HG03135 (cell line): ENCODE measurements at regions not wholly inside any gene's neighbourhood (a gene's known extent, or its start where the extent isn't known, plus 50 kb on each side); places are given as distances from the start of the nearest gene placed in this dataset.
"Not testable (repeated sequence)": the region's sequence is repeated elsewhere in the genome, so short reads cannot be mapped to it uniquely, and the experiment has no call there.

Source experiments
- ATAC-seq: cut with Tn5 transposase; IDR thresholded peaks from one replicate; pipeline ENCODE4 v1.9.1; 2021; ENCODE audit warnings: mild to moderate bottlenecking, moderate library complexity; ENCODE audit not compliant: unreplicated experiment

- ATAC-seq = not testable (repeated sequence)
These were observed 283.4 kb upstream of the NBPF12 start for GRCh38 chr1:146654763-146655162.

- not testable (repeated sequence) for ATAC-seq
These were observed 292.0 kb upstream of the NBPF12 start for GRCh38 chr1:146645978-146646604.

- not testable (repeated sequence) for ATAC-seq
These were observed 296.6 kb upstream of the NBPF12 start for GRCh38 chr1:146641534-146641933.

GRCh38 chr1:146640671-146641070 lies 297.5 kb upstream of the NBPF12 start:
- not testable (repeated sequence) for ATAC-seq

GRCh38 chr1:146630302-146630701 lies 307.8 kb upstream of the NBPF12 start:
- ATAC-seq = not testable (repeated sequence)

GRCh38 chr1:146618582-146618981 lies 319.5 kb upstream of the NBPF12 start:
- ATAC-seq = not testable (repeated sequence)

GRCh38 chr1:146604681-146605080 lies 333.4 kb upstream of the NBPF12 start:
- not testable (repeated sequence) for ATAC-seq

GRCh38 chr1:146600720-146601307 lies 337.3 kb upstream of the NBPF12 start:
- not testable (repeated sequence) for ATAC-seq

- ATAC-seq = not testable (repeated sequence)
These were observed 338.2 kb upstream of the NBPF12 start for GRCh38 chr1:146599906-146600305.

- ATAC-seq = not testable (repeated sequence)
These were observed 352.4 kb upstream of the NOTCH2NLA start for GRCh38 chr1:146581229-146581628.

GRCh38 chr1:146567541-146567940 lies 338.7 kb upstream of the NOTCH2NLA start:
- not testable (repeated sequence) for ATAC-seq

- ATAC-seq = not testable (repeated sequence)
These were observed 329.2 kb upstream of the NOTCH2NLA start for GRCh38 chr1:146558032-146558431.

- ATAC-seq = not testable (repeated sequence)
These were observed 327.6 kb upstream of the NOTCH2NLA start for GRCh38 chr1:146556405-146556804.

GRCh38 chr1:146552414-146552813 lies 323.6 kb upstream of the NOTCH2NLA start:
- not testable (repeated sequence) for ATAC-seq

- not testable (repeated sequence) for ATAC-seq
These were observed 319.9 kb upstream of the NOTCH2NLA start for GRCh38 chr1:146548684-146549083.

- not testable (repeated sequence) for ATAC-seq
These were observed 317.4 kb upstream of the NOTCH2NLA start for GRCh38 chr1:146546189-146546588.

GRCh38 chr1:146537775-146538373 lies 309.1 kb upstream of the NOTCH2NLA start:
- not testable (repeated sequence) for ATAC-seq

GRCh38 chr1:146536028-146536427 lies 307.2 kb upstream of the NOTCH2NLA start:
- ATAC-seq = not testable (repeated sequence)

GRCh38 chr1:146535575-146535974 lies 306.8 kb upstream of the NOTCH2NLA start:
- ATAC-seq = not testable (repeated sequence)

- ATAC-seq = not testable (repeated sequence)
These were observed 302.1 kb upstream of the NOTCH2NLA start for GRCh38 chr1:146530958-146531357.

GRCh38 chr1:146522812-146523211 lies 294.0 kb upstream of the NOTCH2NLA start:
- not testable (repeated sequence) for ATAC-seq

- not testable (repeated sequence) for ATAC-seq
These were observed 293.5 kb upstream of the NOTCH2NLA start for GRCh38 chr1:146522345-146522744.
